HAP-1 (cell line): ENCODE measurements at regions not wholly inside any gene's neighbourhood (a gene's known extent, or its start where the extent isn't known, plus 50 kb on each side); places are given as distances from the start of the nearest gene placed in this dataset.

Experiments
- DNase-seq, 2 experiments: peaks; one replicate each; pipeline ENCODE4 v3.0.0-alpha.2; 2016 to 2020; ENCODE audit warnings: low spot score in 2 of 2
- H3K27me3 ChIP-seq: fragments of 250-450 bp; sonication (Bioruptor Pico); 2 replicates; pipeline ENCODE4 v1.5.1; 2020; ENCODE audit warnings: low read depth, mild to moderate bottlenecking, moderate library complexity
- H3K36me3 ChIP-seq: fragments of 250-450 bp; sonication (Bioruptor Pico); replicated peaks from 2 replicates; pipeline ENCODE4 v1.5.1; 2020; ENCODE audit warnings: mild to moderate bottlenecking
- H3K4me1 ChIP-seq: fragments of 250-450 bp; sonication (Bioruptor Pico); 2 replicates; pipeline ENCODE4 v1.5.1; 2020; ENCODE audit warnings: mild to moderate bottlenecking
- H3K4me3 ChIP-seq: fragments of 250-450 bp; sonication (Bioruptor Pico); 2 replicates; pipeline ENCODE4 v1.5.1; 2020; ENCODE audit warnings: mild to moderate bottlenecking, moderate library complexity
- H3K9me3 ChIP-seq: fragments of 250-450 bp; sonication (Bioruptor Pico); 2 replicates; pipeline ENCODE4 v1.5.1; 2020; ENCODE audit warnings: mild to moderate bottlenecking, moderate library complexity
- in situ Hi-C: fragments of 300-500 bp; cut with MboI; formaldehyde crosslinking; loops from 3 replicates; pipeline ENCODE4 v1.14.3; 2020; ENCODE audit warnings: low sequenced_read_pairs, inconsistent platforms, mixed read lengths

- Histone ChIP-seq H3K27me3 (no peaks in the 10 kb centered on the region), H3K36me3 (no peaks in the 10 kb centered on the region), H3K4me3 (no peak overlapping the region), H3K4me1 (no peaks in the 10 kb centered on the region), H3K9me3 (no peaks in the 10 kb centered on the region)
- no peak for DNase-seq
- in situ Hi-C loops, result no loop called here
These were observed 456.1 kb downstream of the PSAT1 start for GRCh38 chr9:78753039-78753438.

- H3K4me3 ChIP-seq, result no peak overlapping the region
- no peak for DNase-seq
- in situ Hi-C loops, result no loop called here
- H3K36me3 ChIP-seq, result no peaks in the 10 kb centered on the region
- H3K4me1 ChIP-seq, result no peaks in the 10 kb centered on the region
- no peaks in the 10 kb centered on the region for H3K27me3 ChIP-seq
- no peaks in the 10 kb centered on the region for H3K9me3 ChIP-seq
These were observed 460.0 kb downstream of the PSAT1 start for GRCh38 chr9:78756813-78757510.

GRCh38 chr9:78763424-78763823 lies 466.5 kb downstream of the PSAT1 start:
- in situ Hi-C loops, result no loop called here
- no peaks in the 10 kb centered on the region for H3K27me3 ChIP-seq
- H3K36me3 ChIP-seq, result no peaks in the 10 kb centered on the region
- H3K4me1 ChIP-seq, result no peaks in the 10 kb centered on the region
- no peaks in the 10 kb centered on the region for H3K9me3 ChIP-seq
- H3K4me3 ChIP-seq, result no peak overlapping the region
- DNase-seq, result no peak

GRCh38 chr9:78765861-78766260 lies 468.9 kb downstream of the PSAT1 start:
- H3K27me3 ChIP-seq, result no peaks in the 10 kb centered on the region
- H3K4me3 ChIP-seq, result no peak overlapping the region
- DNase-seq, result no peak
- no peaks in the 10 kb centered on the region for H3K36me3 ChIP-seq
- in situ Hi-C loops, result no loop called here
- H3K4me1 ChIP-seq, result no peaks in the 10 kb centered on the region
- H3K9me3 ChIP-seq, result no peaks in the 10 kb centered on the region

GRCh38 chr9:78767490-78767889 lies 470.6 kb downstream of the PSAT1 start:
- Histone ChIP-seq H3K4me3 (no peak overlapping the region), H3K36me3 (no peaks in the 10 kb centered on the region), H3K4me1 (no peaks in the 10 kb centered on the region), H3K27me3 (no peaks in the 10 kb centered on the region), H3K9me3 (no peaks in the 10 kb centered on the region)
- DNase-seq, result no peak
- in situ Hi-C loops, result no loop called here

- H3K27me3 ChIP-seq, result no peaks in the 10 kb centered on the region
- H3K9me3 ChIP-seq, result no peaks in the 10 kb centered on the region
- DNase-seq, result no peak
- no peaks in the 10 kb centered on the region for H3K4me1 ChIP-seq
- no peak overlapping the region for H3K4me3 ChIP-seq
- no peaks in the 10 kb centered on the region for H3K36me3 ChIP-seq
- in situ Hi-C loops, result no loop called here
These were observed 472.8 kb downstream of the PSAT1 start for GRCh38 chr9:78769690-78770089.

- no peaks in the 10 kb centered on the region for H3K9me3 ChIP-seq
- H3K4me3 ChIP-seq, result no peak overlapping the region
- DNase-seq, result no peak
- H3K4me1 ChIP-seq, result no peaks in the 10 kb centered on the region
- peaks cover 4% of the 10 kb centered on the region; the same call in 1 of the 2 replicates for H3K27me3 ChIP-seq
- H3K36me3 ChIP-seq, result no peaks in the 10 kb centered on the region
- in situ Hi-C loops, result no loop called here
These were observed 478.3 kb downstream of the PSAT1 start for GRCh38 chr9:78775211-78775610.

GRCh38 chr9:78775696-78776295 lies 478.9 kb downstream of the PSAT1 start:
- no peaks in the 10 kb centered on the region for H3K36me3 ChIP-seq
- H3K27me3 ChIP-seq, result peaks cover 4% of the 10 kb centered on the region; the same call in 1 of the 2 replicates
- in situ Hi-C loops, result no loop called here
- H3K4me3 ChIP-seq, result no peak overlapping the region
- no peak for DNase-seq
- no peaks in the 10 kb centered on the region for H3K4me1 ChIP-seq
- no peaks in the 10 kb centered on the region for H3K9me3 ChIP-seq

- H3K27me3 ChIP-seq, result peaks cover 4% of the 10 kb centered on the region; the same call in 1 of the 2 replicates
- in situ Hi-C loops, result no loop called here
These were observed 480.8 kb downstream of the PSAT1 start for GRCh38 chr9:78777747-78778146.

GRCh38 chr9:78778318-78778717 lies 481.4 kb downstream of the PSAT1 start:
- DNase-seq, result no peak
- in situ Hi-C loops, result no loop called here
- no peaks in the 10 kb centered on the region for H3K4me1 ChIP-seq
- H3K9me3 ChIP-seq, result no peaks in the 10 kb centered on the region
- peaks cover 4% of the 10 kb centered on the region; the same call in 1 of the 2 replicates for H3K27me3 ChIP-seq
- H3K36me3 ChIP-seq, result no peaks in the 10 kb centered on the region
- H3K4me3 ChIP-seq, result no peak overlapping the region

More at GRCh38 chr9:78777747-78778146, 480.8 kb downstream of the PSAT1 start:
- no peaks in the 10 kb centered on the region for H3K9me3 ChIP-seq
- no peak overlapping the region for H3K4me3 ChIP-seq
- no peak for DNase-seq
- no peaks in the 10 kb centered on the region for H3K4me1 ChIP-seq
- no peaks in the 10 kb centered on the region for H3K36me3 ChIP-seq

GRCh38 chr9:78778861-78779374 lies 482.0 kb downstream of the PSAT1 start:
- peaks cover 4% of the 10 kb centered on the region; the same call in 1 of the 2 replicates for H3K27me3 ChIP-seq
- no peaks in the 10 kb centered on the region for H3K36me3 ChIP-seq
- no peak overlapping the region for H3K4me3 ChIP-seq
- in situ Hi-C loops, result no loop called here
- H3K4me1 ChIP-seq, result no peaks in the 10 kb centered on the region
- DNase-seq, result no peak
- H3K9me3 ChIP-seq, result no peaks in the 10 kb centered on the region

- Histone ChIP-seq H3K4me3 (no peak overlapping the region), H3K27me3 (no peaks in the 10 kb centered on the region), H3K9me3 (no peaks in the 10 kb centered on the region), H3K4me1 (no peaks in the 10 kb centered on the region), H3K36me3 (no peaks in the 10 kb centered on the region)
- in situ Hi-C loops, result no loop called here
- no peak for DNase-seq
These were observed 484.8 kb downstream of the PSAT1 start for GRCh38 chr9:78781681-78782080.

GRCh38 chr9:78782234-78782633 lies 485.3 kb downstream of the PSAT1 start:
- no peak for DNase-seq
- no peaks in the 10 kb centered on the region for H3K36me3 ChIP-seq
- in situ Hi-C loops, result no loop called here

GRCh38 chr9:78782858-78783257 lies 485.9 kb downstream of the PSAT1 start:
- in situ Hi-C loops, result no loop called here
- H3K27me3 ChIP-seq, result no peaks in the 10 kb centered on the region
- no peaks in the 10 kb centered on the region for H3K36me3 ChIP-seq
- no peaks in the 10 kb centered on the region for H3K4me1 ChIP-seq
- no peak overlapping the region for H3K4me3 ChIP-seq
- H3K9me3 ChIP-seq, result no peaks in the 10 kb centered on the region
- no peak for DNase-seq

More at GRCh38 chr9:78782234-78782633, 485.3 kb downstream of the PSAT1 start:
- no peaks in the 10 kb centered on the region for H3K4me1 ChIP-seq
- no peak overlapping the region for H3K4me3 ChIP-seq
- H3K9me3 ChIP-seq, result no peaks in the 10 kb centered on the region
- no peaks in the 10 kb centered on the region for H3K27me3 ChIP-seq
